GM12872 (cell line): ENCODE measurements at regions not wholly inside any gene's neighbourhood (a gene's known extent, or its start where the extent isn't known, plus 50 kb on each side); places are given as distances from the start of the nearest gene placed in this dataset.

Experiments used
- TF ChIP-seq, protein P1 (sequence below): IDR thresholded peaks from 3 replicates; pipeline ENCODE4 v1.5.1; 2011; ENCODE audit warnings: low read depth, mild to moderate bottlenecking, low read length, moderate library complexity; ENCODE audit not compliant: insufficient read depth

GRCh38 chr5:77569409-77569808 is 69.1 kb downstream of the OTP start:
- TF ChIP-seq, protein P1, sequence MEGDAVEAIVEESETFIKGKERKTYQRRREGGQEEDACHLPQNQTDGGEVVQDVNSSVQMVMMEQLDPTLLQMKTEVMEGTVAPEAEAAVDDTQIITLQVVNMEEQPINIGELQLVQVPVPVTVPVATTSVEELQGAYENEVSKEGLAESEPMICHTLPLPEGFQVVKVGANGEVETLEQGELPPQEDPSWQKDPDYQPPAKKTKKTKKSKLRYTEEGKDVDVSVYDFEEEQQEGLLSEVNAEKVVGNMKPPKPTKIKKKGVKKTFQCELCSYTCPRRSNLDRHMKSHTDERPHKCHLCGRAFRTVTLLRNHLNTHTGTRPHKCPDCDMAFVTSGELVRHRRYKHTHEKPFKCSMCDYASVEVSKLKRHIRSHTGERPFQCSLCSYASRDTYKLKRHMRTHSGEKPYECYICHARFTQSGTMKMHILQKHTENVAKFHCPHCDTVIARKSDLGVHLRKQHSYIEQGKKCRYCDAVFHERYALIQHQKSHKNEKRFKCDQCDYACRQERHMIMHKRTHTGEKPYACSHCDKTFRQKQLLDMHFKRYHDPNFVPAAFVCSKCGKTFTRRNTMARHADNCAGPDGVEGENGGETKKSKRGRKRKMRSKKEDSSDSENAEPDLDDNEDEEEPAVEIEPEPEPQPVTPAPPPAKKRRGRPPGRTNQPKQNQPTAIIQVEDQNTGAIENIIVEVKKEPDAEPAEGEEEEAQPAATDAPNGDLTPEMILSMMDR, result no peak

DNA sequence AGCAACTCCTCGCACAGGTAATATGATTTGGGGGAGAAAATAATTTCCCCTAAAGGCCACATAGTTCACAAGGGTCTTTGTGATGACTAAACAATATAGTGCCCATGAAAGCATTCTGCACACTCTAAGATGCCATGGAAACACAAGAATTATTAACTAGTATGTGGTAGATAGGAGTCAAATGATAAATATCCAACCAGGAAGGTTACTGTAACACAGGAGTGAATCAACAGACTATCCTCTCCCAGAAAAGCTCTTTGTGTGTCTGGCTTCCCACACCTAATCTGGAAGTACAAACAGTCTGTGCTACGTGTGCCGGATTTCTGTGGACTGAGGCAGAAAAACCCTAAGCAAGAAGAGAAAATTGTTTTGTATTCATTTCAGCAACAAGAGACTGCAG is 70.0 kb downstream of the OTP start:
- TF ChIP-seq, protein P1, result no peak

DNA sequence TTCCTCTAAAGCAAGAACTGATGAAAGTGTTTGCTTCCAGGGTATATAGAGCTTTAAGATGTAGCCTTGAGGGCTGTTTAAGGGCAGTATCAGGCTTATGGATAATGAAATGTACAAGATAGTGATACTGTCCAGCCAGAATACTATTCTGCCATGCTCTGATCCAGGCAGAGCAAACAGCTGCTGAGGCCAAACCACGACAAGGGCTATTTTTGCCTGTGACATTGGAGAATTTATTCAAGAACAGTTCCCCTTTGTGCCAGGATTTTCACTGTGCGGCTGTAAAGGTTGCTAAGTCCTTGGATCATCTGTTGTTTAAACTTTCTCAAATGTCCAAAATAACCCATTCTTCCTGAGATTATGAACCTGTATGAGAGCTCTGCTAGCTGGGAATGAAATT is 70.4 kb downstream of the OTP start:
- TF ChIP-seq, protein P1, result no peak

DNA sequence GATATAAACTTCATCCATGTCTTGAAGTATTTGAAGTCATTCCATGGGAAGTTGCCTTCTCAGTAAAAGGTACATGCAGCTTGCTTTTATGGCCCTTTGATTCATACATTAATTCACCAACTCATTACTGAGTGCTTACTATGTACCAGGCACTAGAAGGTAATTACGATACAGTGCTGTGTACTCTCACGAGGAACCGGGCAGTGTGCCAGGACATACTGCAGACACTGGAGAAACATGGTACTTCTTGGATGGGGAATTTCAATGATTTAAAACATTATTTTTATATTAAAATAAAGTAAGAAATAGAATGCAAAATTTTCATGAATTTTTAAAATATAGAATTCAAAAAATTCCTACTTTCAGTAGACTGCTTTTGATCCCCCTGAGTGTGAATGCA is 71.4 kb upstream of the WDR41 start:
- TF ChIP-seq, protein P1, result no peak

GRCh38 chr5:77561965-77562364 is 69.8 kb upstream of the WDR41 start:
- TF ChIP-seq, protein P1, result no peak

- TF ChIP-seq, protein P1, result peak; percentile 29; the same call in 1 of the 3 replicates
Observed at GRCh38 chr5:77560677-77561263, 68.7 kb upstream of the WDR41 start.

- TF ChIP-seq, protein P1, result no peak
Observed at GRCh38 chr5:77558266-77558665, 66.2 kb upstream of the WDR41 start.
